CD14-positive monocyte (primary cell): ENCODE measurements at regions not wholly inside any gene's neighbourhood (a gene's known extent, or its start where the extent isn't known, plus 50 kb on each side); places are given as distances from the start of the nearest gene placed in this dataset.

ENCODE experiments used
- DNase-seq, 3 donors: peaks; one replicate each; pipeline ENCODE4 v3.0.0-alpha.2; 2011 to 2022
- H2AFZ ChIP-seq: 2 replicates; pipeline ENCODE4 v1.6.0; 2012; ENCODE audit warnings: mild to moderate bottlenecking, low read depth, low read length, inconsistent platforms; ENCODE audit not compliant: insufficient read depth, poor library complexity, severe bottlenecking
- H3K27ac ChIP-seq, 2 donors: 1 replicate in 1 of 2; 2 replicates in 1 of 2; pipeline ENCODE4 v1.5.1; 2012 to 2013; ENCODE audit warnings: low read length in 2 of 2, control low read depth in 1 of 2, inconsistent platforms in 1 of 2, low read depth in 1 of 2, mild to moderate bottlenecking in 1 of 2
- H3K27me3 ChIP-seq, 2 donors: one replicate each; pipeline versions ENCODE4 v1.6.0 to v1.6.1; 2011 to 2013; ENCODE audit warnings: low read length in 2 of 2; ENCODE audit not compliant: control insufficient read depth in 2 of 2, insufficient read depth in 2 of 2
- H3K36me3 ChIP-seq, 2 donors: replicated peaks in 1 of 2; 1 replicate in 1 of 2; 2 replicates in 1 of 2; pipeline versions ENCODE4 v1.5.1 to v1.6.1; 2012 to 2013; ENCODE audit warnings: low read length in 2 of 2, control low read depth in 1 of 2, inconsistent platforms in 1 of 2, mild to moderate bottlenecking in 1 of 2; ENCODE audit not compliant: insufficient read depth in 2 of 2, control insufficient read depth in 1 of 2
- H3K4me1 ChIP-seq, 2 donors: 1 replicate in 1 of 2; 2 replicates in 1 of 2; pipeline versions ENCODE4 v1.5.1 to v1.6.1; 2012 to 2013; ENCODE audit warnings: low read length in 2 of 2, control low read depth in 1 of 2, inconsistent platforms in 1 of 2, mild to moderate bottlenecking in 1 of 2, moderate library complexity in 1 of 2; ENCODE audit not compliant: insufficient read depth in 2 of 2, control insufficient read depth in 1 of 2
- H3K4me2 ChIP-seq: replicated peaks from 2 replicates; pipeline ENCODE3; 2012; ENCODE audit warnings: low read length, moderate library complexity, mild to moderate bottlenecking; ENCODE audit not compliant: poor library complexity, severe bottlenecking; ENCODE audit errors: extremely low read depth
- H3K4me3 ChIP-seq, 3 experiments: fragments of 200-600 bp in 1 of 3; sonication (generic) in 1 of 3; replicated peaks in 1 of 3; 1 replicate in 2 of 3; 2 replicates in 1 of 3; pipeline ENCODE4 v1.5.1; 2011 to 2013; ENCODE audit warnings: low read length in 3 of 3, mild to moderate bottlenecking in 3 of 3, control low read depth in 2 of 3, low read depth in 2 of 3, inconsistent platforms in 1 of 3, moderate library complexity in 1 of 3
- H3K79me2 ChIP-seq: 2 replicates; pipeline ENCODE4 v1.6.0; 2012; ENCODE audit warnings: mild to moderate bottlenecking, control low read depth, inconsistent platforms, low read length, moderate library complexity; ENCODE audit not compliant: insufficient read depth
- H3K9ac ChIP-seq: 2 replicates; pipeline ENCODE4 v1.6.0; 2017; ENCODE audit warnings: low read length, mild to moderate bottlenecking; ENCODE audit not compliant: insufficient read depth, poor library complexity, severe bottlenecking
- H3K9me3 ChIP-seq, 2 donors: replicated peaks in 1 of 2; 1 replicate in 1 of 2; 2 replicates in 1 of 2; pipeline versions ENCODE4 v1.5.1 to v1.6.1; 2012 to 2013; ENCODE audit warnings: low read length in 2 of 2, control low read depth in 1 of 2; ENCODE audit not compliant: control insufficient read depth in 1 of 2, insufficient read depth in 1 of 2
- H4K20me1 ChIP-seq: 2 replicates; pipeline ENCODE4 v1.6.0; 2012; ENCODE audit warnings: mild to moderate bottlenecking, low read length, control low read depth, moderate library complexity; ENCODE audit not compliant: insufficient read depth
- H3K27ac Mint-ChIP-seq, 7 donors: one replicate each; pipeline ENCODE4 v1.8.0; 2020; ENCODE audit warnings: mild to moderate bottlenecking in 7 of 7, mixed read lengths in 7 of 7, moderate library complexity in 6 of 7, inconsistent platforms in 2 of 7
- H3K27me3 Mint-ChIP-seq, 3 donors: one replicate each; pipeline ENCODE4 v1.8.0; 2021 to 2022; ENCODE audit warnings: low read depth in 3 of 3, mild to moderate bottlenecking in 3 of 3, mixed read lengths in 3 of 3, moderate library complexity in 3 of 3, inconsistent platforms in 1 of 3
- H3K36me3 Mint-ChIP-seq, 2 donors: one replicate each; pipeline ENCODE4 v1.8.0; 2020; ENCODE audit warnings: mixed read lengths in 2 of 2, inconsistent platforms in 1 of 2, mild to moderate bottlenecking in 1 of 2
- H3K4me1 Mint-ChIP-seq: one replicate; pipeline ENCODE4 v1.8.0; 2020; ENCODE audit warnings: mild to moderate bottlenecking, mixed read lengths
- H3K4me3 Mint-ChIP-seq, 2 donors: one replicate each; pipeline ENCODE4 v1.8.0; 2020; ENCODE audit warnings: mild to moderate bottlenecking in 2 of 2, mixed read lengths in 2 of 2, moderate library complexity in 1 of 2
- H3K9me3 Mint-ChIP-seq, 7 donors: one replicate each; pipeline ENCODE4 v1.8.0; 2020 to 2022; ENCODE audit warnings: mixed read lengths in 7 of 7, mild to moderate bottlenecking in 6 of 7, moderate library complexity in 6 of 7, inconsistent platforms in 2 of 7
- WGBS: methylation state at CpG from one replicate; pipeline ENCODE4 v1.1.5; 2013; ENCODE audit warnings: missing lambda C conversion rate; ENCODE audit not compliant: insufficient coverage; 5-methylcytosine and 5-hydroxymethylcytosine counted together
- intact Hi-C, 2 donors: fragments of 100-400 bp; cut with micrococcal nuclease; formaldehyde crosslinking; loops; one replicate each; pipeline versions ENCODE4 v1.15.0 to v1.15.1; 2023
- TF ChIP-seq, protein P1 (sequence below): fragments of 200-600 bp; IDR thresholded peaks from one replicate; pipeline ENCODE4 v1.8.0; 2022; ENCODE audit warnings: antibody characterized with exemption, mild to moderate bottlenecking

DNA sequence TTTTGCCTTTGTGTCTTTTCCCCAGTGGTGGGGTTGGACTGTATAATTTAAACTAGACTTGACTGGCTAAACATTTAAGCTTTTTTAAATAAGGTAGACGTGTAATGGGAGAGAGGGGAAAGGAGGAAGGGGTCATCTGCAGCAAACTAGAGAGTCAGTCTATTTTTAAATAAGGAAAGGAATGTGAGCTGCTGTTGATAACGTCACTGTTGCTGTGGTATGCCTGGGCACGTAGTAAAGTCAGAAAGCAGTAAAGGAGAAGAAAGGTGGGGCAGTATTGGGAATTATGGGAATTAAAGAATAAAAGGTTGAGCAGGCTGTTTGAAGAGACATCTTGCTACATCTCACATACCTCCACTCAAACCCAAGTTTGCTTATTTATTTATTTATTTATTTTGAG lies 80.4 kb upstream of the FSHB start:
- peaks cover 0 to 2% (median 2%) of the 10 kb centered on the region in 3 donors for H3K27me3 Mint-ChIP-seq
- no peak overlapping the region for H3K27ac Mint-ChIP-seq
- TF ChIP-seq, protein P1, sequence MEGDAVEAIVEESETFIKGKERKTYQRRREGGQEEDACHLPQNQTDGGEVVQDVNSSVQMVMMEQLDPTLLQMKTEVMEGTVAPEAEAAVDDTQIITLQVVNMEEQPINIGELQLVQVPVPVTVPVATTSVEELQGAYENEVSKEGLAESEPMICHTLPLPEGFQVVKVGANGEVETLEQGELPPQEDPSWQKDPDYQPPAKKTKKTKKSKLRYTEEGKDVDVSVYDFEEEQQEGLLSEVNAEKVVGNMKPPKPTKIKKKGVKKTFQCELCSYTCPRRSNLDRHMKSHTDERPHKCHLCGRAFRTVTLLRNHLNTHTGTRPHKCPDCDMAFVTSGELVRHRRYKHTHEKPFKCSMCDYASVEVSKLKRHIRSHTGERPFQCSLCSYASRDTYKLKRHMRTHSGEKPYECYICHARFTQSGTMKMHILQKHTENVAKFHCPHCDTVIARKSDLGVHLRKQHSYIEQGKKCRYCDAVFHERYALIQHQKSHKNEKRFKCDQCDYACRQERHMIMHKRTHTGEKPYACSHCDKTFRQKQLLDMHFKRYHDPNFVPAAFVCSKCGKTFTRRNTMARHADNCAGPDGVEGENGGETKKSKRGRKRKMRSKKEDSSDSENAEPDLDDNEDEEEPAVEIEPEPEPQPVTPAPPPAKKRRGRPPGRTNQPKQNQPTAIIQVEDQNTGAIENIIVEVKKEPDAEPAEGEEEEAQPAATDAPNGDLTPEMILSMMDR = no peak
- no peaks in the 10 kb centered on the region for H4K20me1 ChIP-seq
- H3K27me3 ChIP-seq = no peaks in the 10 kb centered on the region
- no peak overlapping the region for H3K9ac ChIP-seq
- no peaks in the 10 kb centered on the region for H3K9me3 ChIP-seq
- WGBS = 49% methylated on average over 2 of the region's 3 CpGs
- no peaks in the 10 kb centered on the region for H3K4me1 ChIP-seq
- DNase-seq = no peak
- H3K4me1 Mint-ChIP-seq = no peaks in the 10 kb centered on the region
- no peaks in the 10 kb centered on the region for H3K79me2 ChIP-seq
- H3K4me2 ChIP-seq = no peak overlapping the region
- no peaks in the 10 kb centered on the region for H3K36me3 ChIP-seq
- no peak overlapping the region for H2AFZ ChIP-seq
- H3K4me3 ChIP-seq = no peak overlapping the region
- H3K4me3 Mint-ChIP-seq = no peak overlapping the region
- peaks cover 0 to 5% (median 0%) of the 10 kb centered on the region in 7 donors for H3K9me3 Mint-ChIP-seq
- intact Hi-C loops = no loop called here
- no peaks in the 10 kb centered on the region for H3K36me3 Mint-ChIP-seq
- H3K27ac ChIP-seq = no peak overlapping the region

DNA sequence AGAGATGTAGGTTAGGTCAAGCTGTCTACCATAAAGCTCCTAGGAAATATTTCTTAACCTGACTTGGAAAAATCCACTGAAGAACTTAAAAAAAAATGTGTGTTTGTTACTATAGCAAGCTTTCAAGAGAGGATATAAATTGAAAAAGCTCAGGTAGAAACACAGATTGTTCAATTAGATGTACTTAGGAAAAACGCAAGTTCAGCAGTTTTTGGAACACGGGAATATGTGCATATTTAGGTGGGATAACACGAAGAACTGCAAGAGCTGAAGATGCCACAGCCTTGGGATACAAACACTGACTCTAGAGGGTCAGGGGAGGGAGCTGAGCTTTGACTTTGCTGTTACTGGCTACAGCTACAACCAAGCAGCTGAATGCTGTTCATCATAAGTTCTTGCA lies 77.8 kb upstream of the FSHB start:
- Mint-ChIP-seq H3K9me3 (peaks cover 0 to 5% (median 0%) of the 10 kb centered on the region in 7 donors), H3K4me3 (no peak overlapping the region), H3K27ac (no peak overlapping the region), H3K27me3 (no peaks in the 10 kb centered on the region), H3K4me1 (no peaks in the 10 kb centered on the region), H3K36me3 (no peaks in the 10 kb centered on the region)
- Histone ChIP-seq H3K9me3 (no peaks in the 10 kb centered on the region), H3K4me2 (no peak overlapping the region), H3K4me1 (no peaks in the 10 kb centered on the region), H3K4me3 (no peak overlapping the region), H3K79me2 (no peaks in the 10 kb centered on the region), H3K9ac (no peak overlapping the region), H2AFZ (no peak overlapping the region), H3K36me3 (no peaks in the 10 kb centered on the region), H4K20me1 (no peaks in the 10 kb centered on the region), H3K27me3 (no peaks in the 10 kb centered on the region), H3K27ac (no peak overlapping the region)
- DNase-seq = no peak
- WGBS = 92% methylated on average over 3 of the region's 3 CpGs
- TF ChIP-seq, protein P1 = no peak
- intact Hi-C loops = no loop called here
